GM12873 (cell line): ENCODE measurements at regions not wholly inside any gene's neighbourhood (a gene's known extent, or its start where the extent isn't known, plus 50 kb on each side); places are given as distances from the start of the nearest gene placed in this dataset.

Experiments used
- TF ChIP-seq, protein P1 (sequence below): IDR thresholded peaks from 2 replicates; pipeline ENCODE4 v1.5.1; 2012; ENCODE audit warnings: low read depth, mild to moderate bottlenecking, moderate library complexity, low read length, control low read depth; ENCODE audit not compliant: insufficient read depth; ENCODE audit errors: missing control alignments

DNA sequence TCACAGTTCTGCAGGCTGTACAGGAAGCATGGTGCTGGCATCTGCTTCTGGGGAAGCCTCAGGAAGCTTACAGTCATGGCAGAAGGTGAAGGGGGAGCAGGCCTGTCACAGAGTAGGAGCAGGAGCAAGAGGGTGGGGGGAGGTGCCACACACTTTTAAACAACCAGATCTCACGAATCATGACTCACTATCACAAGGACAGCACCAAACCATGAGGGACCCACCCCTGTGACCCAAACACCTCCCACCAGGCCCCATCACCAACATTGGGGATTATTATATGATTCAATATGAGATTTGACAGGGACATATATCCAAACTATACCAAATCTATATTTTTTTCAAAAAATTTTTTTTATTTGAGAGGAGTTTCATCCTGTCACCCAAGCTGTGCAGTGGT lies 51.0 kb upstream of the GLS start:
- TF ChIP-seq, protein P1, sequence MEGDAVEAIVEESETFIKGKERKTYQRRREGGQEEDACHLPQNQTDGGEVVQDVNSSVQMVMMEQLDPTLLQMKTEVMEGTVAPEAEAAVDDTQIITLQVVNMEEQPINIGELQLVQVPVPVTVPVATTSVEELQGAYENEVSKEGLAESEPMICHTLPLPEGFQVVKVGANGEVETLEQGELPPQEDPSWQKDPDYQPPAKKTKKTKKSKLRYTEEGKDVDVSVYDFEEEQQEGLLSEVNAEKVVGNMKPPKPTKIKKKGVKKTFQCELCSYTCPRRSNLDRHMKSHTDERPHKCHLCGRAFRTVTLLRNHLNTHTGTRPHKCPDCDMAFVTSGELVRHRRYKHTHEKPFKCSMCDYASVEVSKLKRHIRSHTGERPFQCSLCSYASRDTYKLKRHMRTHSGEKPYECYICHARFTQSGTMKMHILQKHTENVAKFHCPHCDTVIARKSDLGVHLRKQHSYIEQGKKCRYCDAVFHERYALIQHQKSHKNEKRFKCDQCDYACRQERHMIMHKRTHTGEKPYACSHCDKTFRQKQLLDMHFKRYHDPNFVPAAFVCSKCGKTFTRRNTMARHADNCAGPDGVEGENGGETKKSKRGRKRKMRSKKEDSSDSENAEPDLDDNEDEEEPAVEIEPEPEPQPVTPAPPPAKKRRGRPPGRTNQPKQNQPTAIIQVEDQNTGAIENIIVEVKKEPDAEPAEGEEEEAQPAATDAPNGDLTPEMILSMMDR = no peak
